Natural killer cell (primary cell): ENCODE measurements at regions not wholly inside any gene's neighbourhood (a gene's known extent, or its start where the extent isn't known, plus 50 kb on each side); places are given as distances from the start of the nearest gene placed in this dataset.

Experiments used
- ATAC-seq, 3 donors: fragments of 150-1000 bp in 2 of 3; fragments of 200-7000 bp in 1 of 3; cut with Tn5 transposase; 1 replicate in 1 of 3; 2 replicates in 2 of 3; pipeline ENCODE4 v1.10.0; 2021; ENCODE audit warnings: mild to moderate bottlenecking in 2 of 3, moderate library complexity in 2 of 3
- DNase-seq, 2 donors: peaks; one replicate each; pipeline versions ENCODE4 v3.0.0 to v3.0.0-alpha.2; 2013 to 2021; ENCODE audit warnings: mixed read lengths in 1 of 2
- H3K27ac ChIP-seq: one replicate; pipeline ENCODE4 v1.5.1; 2013; ENCODE audit warnings: mild to moderate bottlenecking, low read length
- H3K27me3 ChIP-seq: one replicate; pipeline ENCODE4 v1.6.1; 2013; ENCODE audit warnings: low read length; ENCODE audit not compliant: control insufficient read depth, insufficient read depth
- H3K36me3 ChIP-seq: one replicate; pipeline ENCODE4 v1.6.1; 2013; ENCODE audit warnings: low read length; ENCODE audit not compliant: control insufficient read depth, insufficient read depth
- H3K4me1 ChIP-seq: one replicate; pipeline ENCODE4 v1.6.1; 2013; ENCODE audit warnings: low read length; ENCODE audit not compliant: control insufficient read depth, insufficient read depth
- H3K4me3 ChIP-seq: one replicate; pipeline ENCODE4 v1.5.1; 2013; ENCODE audit warnings: low read length
- H3K9me3 ChIP-seq: one replicate; pipeline ENCODE4 v1.6.1; 2013; ENCODE audit warnings: low read length; ENCODE audit not compliant: control insufficient read depth, insufficient read depth
- H3K27ac Mint-ChIP-seq, 2 donors: one replicate each; pipeline ENCODE4 v1.8.0; 2022; ENCODE audit warnings: mild to moderate bottlenecking in 2 of 2, mixed read lengths in 2 of 2, moderate library complexity in 1 of 2
- H3K27me3 Mint-ChIP-seq, 2 donors: one replicate each; pipeline ENCODE4 v1.8.0; 2022; ENCODE audit warnings: low read depth in 2 of 2, mixed read lengths in 2 of 2
- H3K36me3 Mint-ChIP-seq: one replicate; pipeline ENCODE4 v1.8.0; 2022; ENCODE audit warnings: mixed read lengths
- H3K4me1 Mint-ChIP-seq, 2 donors: one replicate each; pipeline ENCODE4 v1.8.0; 2022; ENCODE audit warnings: mixed read lengths in 2 of 2
- H3K4me3 Mint-ChIP-seq: one replicate; pipeline ENCODE4 v1.8.0; 2022; ENCODE audit warnings: mild to moderate bottlenecking, moderate library complexity, mixed read lengths
- H3K9me3 Mint-ChIP-seq, 2 donors: one replicate each; pipeline ENCODE4 v1.8.0; 2022; ENCODE audit warnings: mixed read lengths in 2 of 2
- CTCF ChIP-seq: fragments of 200-600 bp; IDR thresholded peaks from one replicate; pipeline ENCODE4 v1.8.0; 2022; ENCODE audit warnings: antibody characterized with exemption
- WGBS: methylation state at CpG from one replicate; pipeline ENCODE4 v1.1.7; 2013; ENCODE audit warnings: missing lambda C conversion rate; ENCODE audit not compliant: insufficient coverage; 5-methylcytosine and 5-hydroxymethylcytosine counted together
- intact Hi-C: fragments of 100-400 bp; cut with micrococcal nuclease; formaldehyde crosslinking; loops from one replicate; pipeline ENCODE4 v1.14.2; 2022

- Mint-ChIP-seq H3K27ac (no peak overlapping the region), H3K9me3 (peaks cover 15 to 33% of the 10 kb centered on the region in 2 donors), H3K27me3 (no peaks in the 10 kb centered on the region), H3K4me3 (no peak overlapping the region), H3K36me3 (peaks cover 16% of the 10 kb centered on the region), H3K4me1 (no peaks in the 10 kb centered on the region)
- H3K36me3 ChIP-seq = no peaks in the 10 kb centered on the region
- no peak overlapping the region for H3K27ac ChIP-seq
- no peak for DNase-seq
- 87% methylated on average over 5 of the region's 5 CpGs for WGBS
- H3K4me3 ChIP-seq = no peak overlapping the region
- intact Hi-C loops = no loop called here
- ATAC-seq = no peak
- H3K4me1 ChIP-seq = no peaks in the 10 kb centered on the region
- H3K27me3 ChIP-seq = no peaks in the 10 kb centered on the region
- no peak for TF ChIP-seq CTCF
- peaks cover 4% of the 10 kb centered on the region for H3K9me3 ChIP-seq
Measured at GRCh38 chr9:24044576-24044975, 218.5 kb upstream of the ELAVL2 start.

- TF ChIP-seq CTCF = no peak
- Histone ChIP-seq H3K4me3 (no peak overlapping the region), H3K27ac (no peak overlapping the region), H3K27me3 (no peaks in the 10 kb centered on the region), H3K9me3 (peaks cover 4% of the 10 kb centered on the region), H3K36me3 (no peaks in the 10 kb centered on the region), H3K4me1 (no peaks in the 10 kb centered on the region)
- H3K4me3 Mint-ChIP-seq = no peak overlapping the region
- H3K36me3 Mint-ChIP-seq = peaks cover 2% of the 10 kb centered on the region
- no peaks in the 10 kb centered on the region for H3K27me3 Mint-ChIP-seq
- WGBS = 90% methylated on average over 4 of the region's 5 CpGs
- ATAC-seq = no peak
- H3K4me1 Mint-ChIP-seq = no peaks in the 10 kb centered on the region
- DNase-seq = no peak
- intact Hi-C loops = no loop called here
- no peak overlapping the region for H3K27ac Mint-ChIP-seq
- H3K9me3 Mint-ChIP-seq = peaks cover 5 to 25% of the 10 kb centered on the region in 2 donors
Measured at GRCh38 chr9:24041160-24041690, 215.2 kb upstream of the ELAVL2 start.

- ATAC-seq (no peak), DNase-seq (no peak)
- H3K36me3 ChIP-seq = no peaks in the 10 kb centered on the region
- intact Hi-C loops = loop anchor here (5.0 kb wide), 1 partner anchor 51 kb away; no protein-coding TSS in a partner anchor
- H3K4me1 Mint-ChIP-seq = no peaks in the 10 kb centered on the region
- H3K27ac ChIP-seq = no peak overlapping the region
- WGBS = 82% methylated on average over 2 of the region's 3 CpGs
- peaks cover 10 to 27% of the 10 kb centered on the region in 2 donors for H3K9me3 Mint-ChIP-seq
- no peak overlapping the region for H3K4me3 Mint-ChIP-seq
- no peak overlapping the region for H3K4me3 ChIP-seq
- H3K27me3 Mint-ChIP-seq = no peaks in the 10 kb centered on the region
- TF ChIP-seq CTCF = no peak
- H3K36me3 Mint-ChIP-seq = peaks cover 16% of the 10 kb centered on the region
- H3K27me3 ChIP-seq = no peaks in the 10 kb centered on the region
- no peaks in the 10 kb centered on the region for H3K9me3 ChIP-seq
- no peaks in the 10 kb centered on the region for H3K4me1 ChIP-seq
- H3K27ac Mint-ChIP-seq = no peak overlapping the region
Measured at GRCh38 chr9:24036459-24036858, 210.4 kb upstream of the ELAVL2 start.

GRCh38 chr9:24035816-24036215 is 209.8 kb upstream of the ELAVL2 start:
- H3K27me3 ChIP-seq = no peaks in the 10 kb centered on the region

More at GRCh38 chr9:24035816-24036215, 209.8 kb upstream of the ELAVL2 start:
- Mint-ChIP-seq H3K9me3 (peaks cover 10 to 22% of the 10 kb centered on the region in 2 donors), H3K27ac (no peak overlapping the region), H3K36me3 (peaks cover 16% of the 10 kb centered on the region), H3K27me3 (no peaks in the 10 kb centered on the region), H3K4me3 (no peak overlapping the region), H3K4me1 (no peaks in the 10 kb centered on the region)
- H3K4me1 ChIP-seq = no peaks in the 10 kb centered on the region
- H3K27ac ChIP-seq = no peak overlapping the region
- ATAC-seq = no peak
- no peaks in the 10 kb centered on the region for H3K36me3 ChIP-seq
- TF ChIP-seq CTCF = no peak
- no peaks in the 10 kb centered on the region for H3K9me3 ChIP-seq
- H3K4me3 ChIP-seq = no peak overlapping the region
- intact Hi-C loops = loop anchor here (5.0 kb wide), 1 partner anchor 51 kb away; no protein-coding TSS in a partner anchor
- DNase-seq = no peak
